ENCODE measurements at regions not wholly inside any gene's neighbourhood (a gene's known extent, or its start where the extent isn't known, plus 50 kb on each side); places are given as distances from the start of the nearest gene placed in this dataset.
"Not testable (repeated sequence)": the region's sequence is repeated elsewhere in the genome, so short reads cannot be mapped to it uniquely, and the experiment has no call there.

DNA sequence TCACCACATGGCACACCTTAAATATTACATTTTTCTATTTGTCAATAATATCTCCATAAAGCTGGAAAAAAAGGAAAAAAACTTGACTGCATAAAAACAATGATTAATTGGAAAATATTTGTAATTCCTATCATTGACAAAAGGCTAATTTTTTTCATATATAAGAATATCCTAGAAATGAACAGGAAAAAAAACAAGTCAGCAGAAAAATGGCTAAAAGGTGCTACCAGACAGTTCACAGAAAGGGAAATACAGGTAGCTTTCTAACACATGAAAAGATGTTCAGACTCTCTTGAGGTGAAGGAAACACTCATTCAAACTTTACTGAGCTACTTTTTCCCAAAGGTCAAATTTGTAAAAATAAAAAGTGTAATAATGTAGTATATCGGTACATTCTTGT, 104.1 kb upstream of the SCAF8 start:
- DNase-seq (ENCODE audit: low spot score): no peak

DNA sequence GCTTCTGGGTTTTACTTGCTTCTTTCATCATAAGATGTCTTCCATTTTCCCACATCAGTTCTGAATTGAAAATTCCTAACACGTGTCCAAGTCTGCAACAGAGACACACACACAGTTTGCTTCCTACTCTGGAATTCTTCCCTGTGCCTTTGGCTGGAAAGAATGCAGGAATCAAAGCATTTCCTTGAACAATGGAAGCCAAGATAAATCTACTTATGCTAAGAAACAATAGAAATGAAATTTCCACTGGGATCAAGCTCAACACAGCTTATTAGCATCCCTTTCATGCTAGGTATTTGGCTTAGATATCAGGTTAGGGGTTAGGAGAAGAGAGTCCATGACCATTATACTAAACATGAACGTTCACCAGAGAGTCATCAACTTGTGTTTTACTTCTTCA, 101.1 kb upstream of the SCAF8 start:
- DNase-seq (ENCODE audit: low spot score) (no peak), FAIRE-seq (no peak)

More for the DNA sequence above, 104.1 kb upstream of the SCAF8 start:
- FAIRE-seq: no peak

DNA sequence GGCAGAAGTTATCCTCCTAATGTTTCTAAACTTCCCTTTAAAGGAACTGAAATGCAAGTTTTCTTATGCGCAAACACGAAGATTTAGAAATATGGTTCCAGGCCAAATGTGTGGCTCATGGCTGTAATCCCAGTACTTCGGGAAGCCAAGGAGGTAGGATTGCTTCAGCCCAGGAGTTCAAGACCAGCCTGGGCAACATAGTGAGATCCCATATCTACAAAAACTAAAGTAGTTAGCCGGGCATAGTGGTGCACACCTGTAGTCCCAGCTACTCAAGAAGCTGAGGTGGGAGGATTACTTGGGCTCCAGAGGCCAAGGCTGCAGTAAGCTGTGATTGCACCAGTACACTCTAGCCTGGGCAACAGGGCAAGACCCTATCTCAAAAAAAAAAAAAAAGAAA, 95.8 kb upstream of the SCAF8 start:
- DNase-seq (ENCODE audit: low spot score): no peak

GRCh38 chr6:154638369-154638768, 94.8 kb upstream of the SCAF8 start:
- peak; percentile 7 for DNase-seq (ENCODE audit: low spot score)
- FAIRE-seq: no peak

More for the DNA sequence above, 95.8 kb upstream of the SCAF8 start:
- no peak for FAIRE-seq

DNA sequence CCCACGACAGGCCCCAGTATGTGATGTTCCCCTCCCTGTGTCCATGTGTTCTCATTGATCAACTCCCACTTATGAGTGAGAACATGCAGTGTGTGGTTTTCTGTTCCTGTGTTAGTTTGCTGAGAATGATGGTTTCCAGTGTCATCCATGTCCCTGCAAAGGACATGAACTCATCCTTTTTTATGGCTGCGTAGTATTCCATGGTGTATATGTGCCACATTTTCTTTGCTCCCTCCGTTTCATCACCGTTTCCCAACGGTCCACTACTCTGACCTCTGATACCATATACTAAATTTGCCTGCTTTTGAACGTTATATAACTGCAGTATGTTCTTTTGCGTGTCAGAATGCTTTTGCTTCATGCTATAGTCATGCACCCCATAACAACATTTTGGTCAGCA, 94.0 kb upstream of the SCAF8 start:
- DNase-seq (ENCODE audit: low spot score); FAIRE-seq: not testable (repeated sequence)

- DNase-seq (ENCODE audit: low spot score): no peak
- no peak for FAIRE-seq
Observed at GRCh38 chr6:154648188-154648887, 84.9 kb upstream of the SCAF8 start.

DNA sequence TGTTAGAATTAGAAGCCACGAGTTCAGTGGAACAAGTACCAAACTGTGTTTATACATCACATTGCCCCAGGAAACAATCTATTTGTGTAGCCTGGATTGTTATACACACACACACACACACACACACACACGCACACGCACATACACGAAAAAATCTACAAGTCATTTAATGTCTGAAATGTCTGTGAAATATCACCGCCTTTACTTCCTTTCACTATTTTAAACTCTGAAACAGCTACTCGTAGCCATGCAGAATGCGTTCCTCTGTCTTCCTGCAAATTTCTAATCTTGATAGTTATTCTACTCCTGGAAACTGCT, 84.4 kb upstream of the SCAF8 start:
- FAIRE-seq (no peak), DNase-seq (ENCODE audit: low spot score) (no peak)

GRCh38 chr6:154649721-154650120, 83.5 kb upstream of the SCAF8 start:
- FAIRE-seq: no peak

DNA sequence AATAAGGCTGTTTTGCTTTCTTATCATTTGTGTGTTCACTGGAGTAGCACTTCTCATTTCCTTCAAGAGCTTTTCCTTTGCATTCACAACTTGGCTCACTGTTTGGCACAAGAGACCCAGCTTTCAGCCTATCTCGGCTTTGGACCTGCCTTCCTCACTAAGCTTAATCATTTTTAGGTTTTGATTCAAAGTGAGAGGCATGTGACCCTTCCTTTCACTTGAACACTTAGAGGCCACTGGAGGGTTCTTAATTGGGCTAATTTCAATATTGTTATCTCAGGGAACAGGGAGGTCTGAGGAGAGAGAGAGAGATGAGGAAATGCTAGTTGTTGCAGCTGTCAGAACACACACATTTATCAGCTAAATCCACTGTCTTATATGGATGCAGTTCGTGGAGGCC, 82.9 kb upstream of the SCAF8 start:
- DNase-seq (ENCODE audit: low spot score) (no peak), FAIRE-seq (no peak)

More at GRCh38 chr6:154649721-154650120, 83.5 kb upstream of the SCAF8 start:
- DNase-seq (ENCODE audit: low spot score): no peak

DNA sequence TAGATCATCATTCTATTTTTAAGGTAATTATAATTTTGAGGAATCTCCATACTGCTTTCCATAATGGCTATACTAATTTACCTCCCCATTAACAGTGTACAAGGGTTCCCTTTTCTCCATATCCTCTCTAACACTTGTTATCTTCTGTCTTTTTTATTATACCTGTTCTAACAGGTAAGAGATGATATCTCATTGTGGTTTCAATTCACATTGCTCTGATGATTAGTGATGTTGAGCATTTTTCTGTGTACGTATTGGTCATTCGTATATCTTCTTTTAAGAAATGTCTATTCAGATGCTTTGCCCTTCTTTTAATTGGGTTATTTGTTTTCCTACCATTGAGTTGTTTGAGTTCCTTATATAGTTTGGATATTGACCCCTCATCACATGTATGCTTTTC, 81.6 kb upstream of the SCAF8 start:
- FAIRE-seq (no peak), DNase-seq (ENCODE audit: low spot score) (no peak)

DNA sequence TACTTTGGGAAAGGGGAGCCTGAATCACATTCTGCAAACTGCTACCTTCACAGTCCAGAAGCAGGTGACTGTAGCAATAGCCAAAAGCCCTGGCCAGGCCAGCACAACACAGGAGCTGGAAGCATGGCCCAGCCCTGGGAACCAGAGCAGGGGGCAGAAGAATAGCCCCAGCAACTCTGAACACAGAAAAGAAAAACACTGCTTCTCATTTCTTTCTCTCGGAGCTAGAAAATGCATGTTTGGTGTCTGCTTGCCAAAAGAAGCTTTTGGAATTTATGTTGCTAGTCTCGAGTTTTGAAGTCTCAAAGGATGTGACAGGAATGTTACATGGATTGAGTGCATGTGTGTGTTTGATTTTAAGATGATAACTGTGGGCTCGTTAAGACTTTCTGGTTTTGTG, 79.8 kb upstream of the SCAF8 start:
- FAIRE-seq (no peak), DNase-seq (ENCODE audit: low spot score) (no peak)

GRCh38 chr6:154653853-154654252, 79.4 kb upstream of the SCAF8 start:
- DNase-seq (ENCODE audit: low spot score) (peak; percentile 71), FAIRE-seq (no peak)

GRCh38 chr6:154656660-154657059, 76.6 kb upstream of the SCAF8 start:
- FAIRE-seq (no peak), DNase-seq (ENCODE audit: low spot score) (no peak)

GRCh38 chr6:154661768-154662167, 71.4 kb upstream of the SCAF8 start:
- FAIRE-seq: no peak
- no peak for DNase-seq (ENCODE audit: low spot score)

DNA sequence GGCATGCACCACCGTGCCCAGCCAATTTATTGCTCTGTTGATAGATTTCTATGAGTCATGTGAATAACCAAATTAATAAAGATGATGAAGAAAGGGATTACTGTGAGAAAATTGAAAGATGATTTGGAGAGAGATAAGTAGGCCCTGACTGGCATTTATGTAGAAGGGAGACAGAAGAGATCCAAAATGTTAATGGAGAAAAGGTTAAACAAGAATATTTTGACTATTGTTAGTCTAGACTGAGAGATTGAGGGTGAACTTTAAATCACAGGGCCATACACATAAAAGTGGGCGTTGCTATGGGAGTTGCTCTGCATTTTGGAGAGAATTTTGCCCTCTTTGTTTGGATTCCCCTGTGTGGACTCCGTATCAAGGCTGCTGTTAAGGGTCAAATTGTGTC, 68.9 kb upstream of the SCAF8 start:
- no peak for DNase-seq (ENCODE audit: low spot score)

DNA sequence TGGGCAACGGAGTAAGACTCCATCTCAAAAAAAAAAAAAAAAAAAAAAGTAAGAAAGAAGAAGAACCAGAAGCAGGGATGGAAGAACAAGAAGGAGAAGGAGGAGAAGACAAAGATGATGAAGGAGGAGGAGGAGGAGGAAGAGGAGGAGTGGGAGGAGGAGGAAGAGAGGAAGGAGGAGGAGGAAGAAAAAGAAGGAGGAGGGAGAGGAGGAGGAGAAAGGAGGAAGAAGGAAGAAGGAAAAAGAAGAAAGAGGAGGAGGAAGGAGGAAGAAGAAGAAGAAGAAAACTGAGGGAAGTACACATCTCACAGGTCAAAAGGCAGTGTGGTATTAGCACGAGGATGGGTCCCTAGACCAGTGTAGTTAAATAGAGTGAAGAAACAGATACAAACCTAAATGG, 65.1 kb upstream of the SCAF8 start:
- FAIRE-seq (no peak), DNase-seq (ENCODE audit: low spot score) (no peak)

More for the DNA sequence above, 68.9 kb upstream of the SCAF8 start:
- no peak for FAIRE-seq

DNA sequence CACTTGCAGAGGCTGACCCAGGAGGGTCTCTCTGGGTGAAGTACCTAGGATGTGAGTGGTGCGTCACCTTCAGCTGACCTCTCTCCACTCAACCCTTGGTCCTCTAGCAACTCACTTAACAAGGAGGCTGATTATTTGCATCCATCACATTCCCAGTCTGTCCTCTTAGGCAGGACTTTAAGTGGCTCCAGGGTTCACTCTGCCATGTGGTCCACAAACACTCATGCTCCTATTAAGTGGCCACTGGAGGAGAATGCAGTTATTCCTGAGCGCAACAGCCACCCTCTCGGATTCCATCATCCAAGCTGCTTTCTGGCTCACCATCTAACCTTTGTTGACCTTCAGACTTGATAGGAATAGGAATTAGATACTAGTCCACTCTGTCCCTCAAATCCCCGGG, 61.1 kb upstream of the SCAF8 start:
- FAIRE-seq (no peak), DNase-seq (ENCODE audit: low spot score) (no peak)

- FAIRE-seq (no peak), DNase-seq (ENCODE audit: low spot score) (no peak)
Observed at GRCh38 chr6:154673919-154674318, 59.3 kb upstream of the SCAF8 start.

DNA sequence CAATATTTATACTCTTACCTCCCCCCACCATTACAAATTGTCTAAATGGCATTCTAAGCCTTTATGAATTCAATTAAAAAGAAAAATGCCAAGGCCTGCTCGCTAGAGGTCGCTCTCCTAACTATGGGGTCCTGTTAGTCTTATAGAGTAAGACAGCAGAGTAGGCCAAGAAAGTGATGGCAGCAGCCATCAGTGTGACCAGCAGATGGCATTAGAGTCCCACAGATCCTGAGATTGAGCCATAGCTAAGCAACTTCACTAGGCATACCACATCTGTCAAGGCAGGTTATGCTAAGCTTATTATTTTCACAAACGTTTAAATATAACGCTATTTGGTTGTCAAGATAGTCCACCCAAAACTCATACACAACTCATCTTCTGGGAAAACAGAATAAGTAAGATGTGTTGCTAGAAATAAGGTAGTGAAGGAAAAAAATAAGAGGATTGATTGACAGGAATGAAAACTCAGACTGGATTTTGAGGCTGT, 57.6 kb upstream of the SCAF8 start:
- peak; percentile 87 for DNase-seq (ENCODE audit: low spot score)
- peak; percentile 86 for FAIRE-seq

DNA sequence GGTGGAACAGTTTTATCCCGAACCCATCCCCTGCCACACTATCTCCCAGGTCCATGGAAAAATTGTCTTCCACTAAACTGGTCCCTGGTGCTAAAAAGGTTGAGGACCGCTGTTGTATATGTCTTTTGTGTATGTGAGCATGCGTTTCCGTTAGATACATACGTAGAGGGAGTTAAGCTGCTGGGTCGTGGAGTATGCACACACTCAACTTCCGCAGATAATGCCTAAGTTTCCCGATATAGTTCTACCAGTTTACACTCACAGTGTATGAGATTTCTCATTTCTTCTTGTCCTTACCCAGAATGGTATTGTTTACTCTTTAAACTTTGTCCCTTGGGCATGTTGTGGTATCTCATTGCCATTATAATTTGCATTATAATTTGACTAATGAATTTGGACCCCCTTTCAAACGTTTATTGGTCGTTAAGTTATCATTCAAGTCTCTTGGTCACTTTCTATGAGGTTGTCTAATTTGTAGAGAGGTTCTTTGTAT, 50.5 kb upstream of the SCAF8 start:
- no peak for DNase-seq (ENCODE audit: low spot score)
- no peak for FAIRE-seq
